Activated CD4-positive, alpha-beta T cell treated with anti-CD3 and anti-CD28 coated beads, Interleukin-2, Interleukin-6, amounts not matched to agents 100 ng/mL and 50 ng/mL, durations not matched to agents 16 hours and 8 hours (primary cell): ENCODE measurements at regions not wholly inside any gene's neighbourhood (a gene's known extent, or its start where the extent isn't known, plus 50 kb on each side); places are given as distances from the start of the nearest gene placed in this dataset.
"Not testable (repeated sequence)": the region's sequence is repeated elsewhere in the genome, so short reads cannot be mapped to it uniquely, and the experiment has no call there.

Source experiments
- DNase-seq: peaks from one replicate; pipeline ENCODE4 v3.0.0-alpha.2; 2020

DNA sequence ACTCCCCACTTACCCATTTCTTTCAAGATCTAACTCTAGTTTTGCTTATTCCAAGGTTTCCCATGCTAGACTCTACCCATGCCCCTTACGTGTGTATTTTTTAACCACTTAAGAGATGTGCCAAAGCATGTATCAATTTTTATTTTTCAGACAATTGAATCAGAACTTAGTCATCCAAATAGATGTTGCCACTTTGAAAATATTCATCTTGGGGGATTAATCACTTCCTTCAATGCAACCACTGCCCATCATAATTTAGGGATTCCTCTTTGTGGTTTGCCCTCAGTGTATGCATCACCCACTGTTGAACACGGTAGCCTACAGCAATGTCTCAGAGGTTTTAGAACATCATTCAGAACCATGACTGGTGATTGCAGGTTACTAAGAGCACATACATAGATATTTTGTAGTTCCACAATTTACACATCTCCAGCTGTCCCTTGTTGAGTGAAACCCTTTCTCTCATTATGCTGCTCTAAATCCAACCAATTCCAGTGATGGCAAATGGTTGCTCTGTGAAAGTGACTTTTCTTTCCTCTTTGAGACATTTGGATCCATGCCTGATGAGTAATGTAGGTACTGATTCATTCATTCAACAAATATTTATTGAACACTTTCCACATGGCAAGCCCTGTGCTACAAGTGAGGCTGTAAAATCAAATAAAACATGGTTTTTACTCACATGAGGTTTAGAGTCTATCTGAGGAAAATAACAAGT lies 60.6 kb upstream of the SERP2 start:
- DNase-seq: peak; percentile 56

GRCh38 chr13:44313674-44314073 lies 60.0 kb upstream of the SERP2 start:
- peak; percentile 35 for DNase-seq

DNA sequence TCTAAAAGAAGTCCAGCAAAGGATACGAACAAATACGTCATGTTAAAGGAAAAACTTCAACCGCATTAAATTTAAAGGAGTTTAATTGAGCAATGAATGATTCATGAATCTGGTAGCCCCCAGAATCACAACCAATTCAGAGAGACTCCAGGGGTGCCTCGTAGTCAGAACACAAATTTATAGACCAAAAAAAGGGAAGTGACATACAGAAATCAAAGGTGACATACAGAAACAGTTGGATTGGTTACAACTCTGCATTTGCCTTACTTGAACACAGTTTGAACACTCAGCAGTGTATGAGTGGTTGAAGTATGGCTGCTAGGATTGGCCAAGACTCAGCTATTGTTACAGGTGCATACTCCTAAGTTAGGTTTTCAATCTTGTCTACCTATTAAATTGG lies 59.5 kb upstream of the SERP2 start:
- not testable (repeated sequence) for DNase-seq

DNA sequence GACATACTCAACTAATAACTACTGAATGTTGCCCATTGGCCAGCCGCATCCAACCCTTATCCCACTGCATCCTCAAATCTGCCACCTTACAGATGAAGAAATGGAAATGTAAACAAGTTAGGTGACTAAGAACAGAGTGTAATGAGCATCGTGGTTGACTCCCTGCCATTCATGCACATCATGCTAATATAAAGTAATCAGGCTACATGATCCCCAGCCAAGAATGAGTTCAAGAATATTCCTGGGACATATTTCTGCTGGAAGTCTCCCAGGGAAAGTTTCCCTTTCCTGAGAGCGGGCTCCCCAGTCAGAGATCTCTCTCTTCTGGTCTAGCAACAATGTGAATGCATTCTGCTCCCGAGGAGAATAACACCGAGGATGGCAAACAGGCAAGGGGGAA lies 55.9 kb upstream of the SERP2 start:
- DNase-seq: no peak

GRCh38 chr13:44318161-44318560 lies 55.5 kb upstream of the SERP2 start:
- DNase-seq: no peak

GRCh38 chr13:44320611-44321010 lies 53.0 kb upstream of the SERP2 start:
- DNase-seq: no peak

- no peak for DNase-seq
Measured at GRCh38 chr13:44321961-44322360, 51.7 kb upstream of the SERP2 start.

DNA sequence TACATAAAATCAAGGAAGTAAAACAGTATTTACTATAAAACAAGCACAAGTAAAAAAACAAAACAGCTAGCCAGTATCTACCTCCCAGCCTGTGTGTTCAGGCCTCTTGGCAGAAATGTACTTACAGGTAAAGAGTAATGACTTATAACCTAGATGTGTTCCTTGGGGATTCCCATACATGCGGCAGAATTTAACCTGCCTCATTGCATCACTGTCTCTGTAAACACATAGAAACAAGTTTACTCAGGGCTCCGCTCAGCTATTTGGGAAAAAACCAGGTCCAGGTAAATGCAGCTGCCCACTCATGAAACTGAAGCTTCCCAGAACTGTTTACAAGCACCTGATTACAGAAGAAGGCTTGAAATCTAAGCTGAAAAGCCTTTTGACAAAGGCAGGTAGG lies 50.7 kb upstream of the SERP2 start:
- DNase-seq: no peak

- DNase-seq: no peak
Measured at GRCh38 chr13:44323754-44324153, 49.9 kb upstream of the SERP2 start.
